Thyroid gland (tissue), 4 donors: ENCODE measurements at regions not wholly inside any gene's neighbourhood (a gene's known extent, or its start where the extent isn't known, plus 50 kb on each side); places are given as distances from the start of the nearest gene placed in this dataset.

Experiments used
- DNase-seq, 2 donors: peaks; one replicate each; pipeline ENCODE4 v3.0.0-alpha.2; 2019
- H3K27ac ChIP-seq, 3 donors: fragments of 200-600 bp; sonication (generic); 1 replicate in 2 of 3; 2 replicates in 1 of 3; pipeline ENCODE4 v1.5.1; 2016 to 2019; ENCODE audit warnings: mild to moderate bottlenecking in 1 of 3, moderate library complexity in 1 of 3
- H3K27me3 ChIP-seq: fragments of 200-600 bp; sonication (generic); one replicate; pipeline ENCODE4 v1.5.1; 2019
- H3K36me3 ChIP-seq, 2 donors: fragments of 200-600 bp; sonication (generic); one replicate each; pipeline ENCODE4 v1.5.1; 2016 to 2019
- H3K4me1 ChIP-seq, 2 donors: fragments of 200-600 bp; sonication (generic); one replicate each; pipeline ENCODE4 v1.5.1; 2017 to 2019
- H3K4me3 ChIP-seq, 3 donors: fragments of 200-600 bp; sonication (generic); replicated peaks in 1 of 3; 1 replicate in 2 of 3; 2 replicates in 1 of 3; pipeline ENCODE4 v1.5.1; 2016; ENCODE audit warnings: mild to moderate bottlenecking in 1 of 3
- H3K9me3 ChIP-seq: fragments of 200-600 bp; sonication (generic); one replicate; pipeline ENCODE4 v1.5.1; 2017
- CTCF ChIP-seq, 6 experiments: fragments of 200-600 bp in 3 of 6; fragments of 450-650 bp in 3 of 6; sonication (generic) in 3 of 6; IDR thresholded peaks; one replicate each; pipeline ENCODE4 v1.5.1; 2016 to 2019; ENCODE audit warnings: antibody characterized with exemption in 6 of 6, mild to moderate bottlenecking in 2 of 6, inconsistent platforms in 1 of 6, moderate library complexity in 1 of 6
- POLR2A ChIP-seq, 2 donors: fragments of 450-650 bp; IDR thresholded peaks; one replicate each; pipeline ENCODE4 v1.6.1; 2017; ENCODE audit warnings: antibody characterized with exemption in 2 of 2, mild to moderate bottlenecking in 2 of 2, moderate library complexity in 1 of 2
- whole genome bisulfite sequencing, 2 donors: methylation state at CpG; one replicate each; pipeline ENCODE4 v1.1.5; 2017; 5-methylcytosine and 5-hydroxymethylcytosine counted together
- intact Hi-C: fragments of 100-400 bp; cut with DNase I; formaldehyde crosslinking; loops from one replicate; pipeline ENCODE4 v1.15.1; 2023

DNA sequence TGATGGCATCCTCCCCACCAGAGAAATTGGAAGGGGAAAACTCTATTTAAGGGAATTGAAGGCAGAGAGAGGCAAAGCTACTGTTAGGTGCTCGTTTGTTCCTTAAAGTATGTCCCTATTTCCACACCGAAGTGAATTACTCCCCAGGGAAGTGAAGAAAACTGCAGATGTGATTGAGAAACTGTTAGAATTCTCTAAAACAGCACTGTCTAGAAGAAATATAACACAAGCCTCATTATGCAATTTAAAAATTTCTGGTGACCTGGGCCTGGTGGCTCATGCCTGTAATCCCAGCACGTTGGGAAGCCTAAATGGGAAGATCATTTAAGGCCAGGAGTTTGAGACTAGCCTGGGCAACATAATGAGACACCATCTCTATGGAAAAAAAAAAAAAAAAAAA lies 305.0 kb downstream of the SHQ1 start:
- no peak overlapping the region for H3K27ac ChIP-seq
- WGBS, 2 donors = 80 to 88% methylated on average over 3 of the region's 3 CpGs
- intact Hi-C loops = no loop called here
- no peaks in the 10 kb centered on the region for H3K9me3 ChIP-seq
- no peaks in the 10 kb centered on the region for H3K36me3 ChIP-seq
- TF ChIP-seq POLR2A (IDR thresholded peaks at IDR 0.05) (no peak), CTCF (IDR thresholded peaks at IDR 0.05) (no peak)
- no peak overlapping the region for H3K4me3 ChIP-seq
- no peaks in the 10 kb centered on the region for H3K27me3 ChIP-seq
- no peaks in the 10 kb centered on the region for H3K4me1 ChIP-seq
- DNase-seq = no peak

GRCh38 chr3:72542781-72543180 lies 305.5 kb downstream of the SHQ1 start:
- Histone ChIP-seq H3K27me3 (no peaks in the 10 kb centered on the region), H3K4me3 (no peak overlapping the region), H3K4me1 (no peaks in the 10 kb centered on the region), H3K36me3 (no peaks in the 10 kb centered on the region), H3K9me3 (no peaks in the 10 kb centered on the region), H3K27ac (no peak overlapping the region)
- 93% methylated on average over 6 of the region's 6 CpGs for WGBS, 2 donors
- no peak for TF ChIP-seq POLR2A (IDR thresholded peaks at IDR 0.05)
- TF ChIP-seq CTCF (IDR thresholded peaks at IDR 0.05) = no peak
- intact Hi-C loops = no loop called here
- DNase-seq = no peak

GRCh38 chr3:72539856-72540255 lies 308.4 kb downstream of the SHQ1 start:
- H3K27me3 ChIP-seq = no peaks in the 10 kb centered on the region
- TF ChIP-seq CTCF (IDR thresholded peaks at IDR 0.05) (no peak), POLR2A (IDR thresholded peaks at IDR 0.05) (no peak)
- peaks cover 0 to 3% of the 10 kb centered on the region in 2 donors for H3K4me1 ChIP-seq
- WGBS, 2 donors = 93 to 94% methylated on average over 5 of the region's 5 CpGs
- H3K9me3 ChIP-seq = no peaks in the 10 kb centered on the region
- intact Hi-C loops = no loop called here
- H3K4me3 ChIP-seq = no peak overlapping the region
- no peak for DNase-seq
- no peaks in the 10 kb centered on the region for H3K36me3 ChIP-seq
- no peak overlapping the region for H3K27ac ChIP-seq

DNA sequence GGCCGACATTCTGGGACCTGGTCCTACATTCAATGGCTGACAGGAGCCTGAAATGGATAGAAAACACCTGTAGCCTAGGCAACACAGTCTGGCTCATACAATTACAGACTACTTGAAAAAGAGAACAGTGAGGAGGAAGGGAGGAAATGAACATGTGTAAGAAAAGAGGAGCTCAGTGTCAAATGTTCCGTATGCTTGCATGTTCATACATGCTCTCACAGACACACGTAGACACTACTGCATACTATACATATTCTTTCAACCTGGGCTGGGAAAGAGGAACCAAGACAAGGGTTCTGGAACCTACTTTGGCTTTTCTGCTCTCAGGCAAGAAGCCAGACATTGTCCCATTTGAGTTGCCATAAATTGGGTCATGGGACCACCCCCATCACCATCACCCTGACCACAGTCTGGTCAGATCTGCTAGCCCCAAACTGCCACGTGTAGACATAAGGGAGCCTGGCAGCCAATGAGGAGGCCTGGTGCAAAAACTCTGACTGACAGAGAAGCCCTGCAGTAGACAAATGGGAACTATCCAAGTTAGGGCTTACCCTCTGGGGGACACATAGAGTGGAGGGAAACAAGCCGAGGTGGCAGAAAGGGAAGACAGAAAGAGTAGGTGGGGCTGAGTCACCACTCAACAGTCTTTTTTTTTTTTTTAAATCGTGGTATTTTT lies 310.0 kb downstream of the SHQ1 start:
- Histone ChIP-seq H3K4me1 (peaks cover 0 to 3% of the 10 kb centered on the region in 2 donors), H3K4me3 (no peak overlapping the region), H3K36me3 (no peaks in the 10 kb centered on the region), H3K27me3 (no peaks in the 10 kb centered on the region), H3K27ac (no peak overlapping the region), H3K9me3 (no peaks in the 10 kb centered on the region)
- intact Hi-C loops = no loop called here
- no peak for DNase-seq
- no peak for TF ChIP-seq CTCF (IDR thresholded peaks at IDR 0.05)
- TF ChIP-seq POLR2A (IDR thresholded peaks at IDR 0.05) = no peak
- 76 to 86% methylated on average over 6 of the region's 6 CpGs for WGBS, 2 donors

GRCh38 chr3:72537448-72537847 lies 310.8 kb downstream of the SHQ1 start:
- H3K4me3 ChIP-seq = no peak overlapping the region
- 88 to 90% methylated on average over 6 of the region's 6 CpGs for WGBS, 2 donors
- no peak overlapping the region for H3K27ac ChIP-seq
- intact Hi-C loops = no loop called here
- no peaks in the 10 kb centered on the region for H3K27me3 ChIP-seq
- TF ChIP-seq CTCF (IDR thresholded peaks at IDR 0.05) (no peak), POLR2A (IDR thresholded peaks at IDR 0.05) (no peak)
- peaks cover 0 to 3% of the 10 kb centered on the region in 2 donors for H3K4me1 ChIP-seq
- H3K9me3 ChIP-seq = no peaks in the 10 kb centered on the region
- no peaks in the 10 kb centered on the region for H3K36me3 ChIP-seq
- no peak for DNase-seq
